Thoracic aorta (tissue), 2 donors: ENCODE measurements at regions not wholly inside any gene's neighbourhood (a gene's known extent, or its start where the extent isn't known, plus 50 kb on each side); places are given as distances from the start of the nearest gene placed in this dataset.
"Not testable (repeated sequence)": the region's sequence is repeated elsewhere in the genome, so short reads cannot be mapped to it uniquely, and the experiment has no call there.

Source experiments
- ATAC-seq: fragments of 150-250 bp; one replicate; pipeline ENCODE4 v1.8.0; 2017; ENCODE audit warnings: low read depth; ENCODE audit not compliant: insufficient number of reproducible peaks, low FRiP score
- DNase-seq: peaks from one replicate; pipeline ENCODE4 v3.0.0-alpha.2; 2020; ENCODE audit warnings: low spot score
- H3K27ac ChIP-seq, 2 donors: fragments of 200-600 bp; sonication (generic); 1 replicate in 1 of 2; 2 replicates in 1 of 2; pipeline ENCODE4 v1.5.1; 2016; ENCODE audit warnings: mild to moderate bottlenecking in 2 of 2, moderate library complexity in 2 of 2
- H3K27me3 ChIP-seq: fragments of 200-600 bp; sonication (generic); replicated peaks from 2 replicates; pipeline ENCODE4 v1.6.0; 2016; ENCODE audit warnings: mild to moderate bottlenecking; ENCODE audit not compliant: insufficient read depth
- H3K36me3 ChIP-seq: fragments of 200-600 bp; sonication (generic); one replicate; pipeline ENCODE4 v1.5.1; 2016
- H3K4me1 ChIP-seq, 2 donors: fragments of 200-600 bp; sonication (generic); 1 replicate in 1 of 2; 2 replicates in 1 of 2; pipeline versions ENCODE4 v1.5.1 to v1.6.0; 2016; ENCODE audit warnings: low read depth in 2 of 2, mild to moderate bottlenecking in 1 of 2; ENCODE audit not compliant: control insufficient read depth in 1 of 2
- H3K4me3 ChIP-seq: fragments of 200-600 bp; sonication (generic); 2 replicates; pipeline ENCODE4 v1.5.1; 2016; ENCODE audit warnings: mild to moderate bottlenecking
- H3K9me3 ChIP-seq: fragments of 200-600 bp; sonication (generic); 2 replicates; pipeline ENCODE4 v1.5.1; 2016
- TF ChIP-seq, protein P1 (sequence below): fragments of 200-600 bp; sonication (generic); IDR thresholded peaks from one replicate; pipeline ENCODE4 v1.5.1; 2019; ENCODE audit warnings: antibody characterized with exemption

DNA sequence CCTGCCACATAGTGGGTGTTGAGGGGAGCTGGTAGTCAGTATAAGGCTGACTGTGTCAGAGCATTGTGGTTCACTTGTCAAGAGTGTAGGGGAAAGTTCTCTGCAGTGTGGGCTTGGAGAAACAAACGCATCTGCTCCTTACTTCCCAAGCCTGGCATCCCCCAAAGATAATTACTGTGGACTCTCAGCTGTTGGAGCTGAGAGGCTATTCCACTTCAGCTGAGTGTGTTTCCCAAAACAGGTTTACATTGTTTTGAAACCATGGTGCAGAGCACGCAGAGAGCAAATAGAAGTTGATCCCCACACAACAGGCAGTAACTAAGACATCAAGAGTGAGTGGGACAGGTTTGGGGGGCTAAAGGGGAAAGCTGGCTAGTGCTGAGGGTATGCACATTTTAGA lies 181.0 kb upstream of the EOLA2 start:
- Histone ChIP-seq H3K9me3 (no peaks in the 10 kb centered on the region), H3K27me3 (no peaks in the 10 kb centered on the region), H3K4me1 (no peaks in the 10 kb centered on the region), H3K4me3 (no peak overlapping the region), H3K27ac (no peak overlapping the region), H3K36me3 (no peaks in the 10 kb centered on the region)
- TF ChIP-seq, protein P1, sequence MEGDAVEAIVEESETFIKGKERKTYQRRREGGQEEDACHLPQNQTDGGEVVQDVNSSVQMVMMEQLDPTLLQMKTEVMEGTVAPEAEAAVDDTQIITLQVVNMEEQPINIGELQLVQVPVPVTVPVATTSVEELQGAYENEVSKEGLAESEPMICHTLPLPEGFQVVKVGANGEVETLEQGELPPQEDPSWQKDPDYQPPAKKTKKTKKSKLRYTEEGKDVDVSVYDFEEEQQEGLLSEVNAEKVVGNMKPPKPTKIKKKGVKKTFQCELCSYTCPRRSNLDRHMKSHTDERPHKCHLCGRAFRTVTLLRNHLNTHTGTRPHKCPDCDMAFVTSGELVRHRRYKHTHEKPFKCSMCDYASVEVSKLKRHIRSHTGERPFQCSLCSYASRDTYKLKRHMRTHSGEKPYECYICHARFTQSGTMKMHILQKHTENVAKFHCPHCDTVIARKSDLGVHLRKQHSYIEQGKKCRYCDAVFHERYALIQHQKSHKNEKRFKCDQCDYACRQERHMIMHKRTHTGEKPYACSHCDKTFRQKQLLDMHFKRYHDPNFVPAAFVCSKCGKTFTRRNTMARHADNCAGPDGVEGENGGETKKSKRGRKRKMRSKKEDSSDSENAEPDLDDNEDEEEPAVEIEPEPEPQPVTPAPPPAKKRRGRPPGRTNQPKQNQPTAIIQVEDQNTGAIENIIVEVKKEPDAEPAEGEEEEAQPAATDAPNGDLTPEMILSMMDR, result no peak
- ATAC-seq, result no peak
- DNase-seq, result no peak

DNA sequence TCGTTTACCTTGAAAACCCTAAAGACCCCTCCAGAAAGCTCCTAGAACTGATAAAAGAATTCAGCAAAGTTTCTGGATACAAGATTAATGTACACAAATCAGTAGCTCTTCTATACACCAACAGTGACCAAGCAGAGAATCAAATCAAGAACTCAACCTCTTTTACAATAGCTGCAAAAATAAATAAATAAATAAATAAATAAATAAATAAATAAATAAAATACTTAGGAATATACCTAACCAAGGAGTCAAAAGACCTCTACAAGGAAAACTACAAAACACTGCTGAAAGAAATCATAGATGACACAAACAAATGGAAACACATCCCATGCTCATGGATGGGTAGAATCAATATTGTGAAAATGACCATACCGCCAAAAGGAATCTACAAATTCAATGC lies 186.8 kb upstream of the EOLA2 start:
- not testable (repeated sequence) for H3K36me3 ChIP-seq, H3K9me3 ChIP-seq, H3K4me1 ChIP-seq, H3K27ac ChIP-seq, H3K27me3 ChIP-seq, DNase-seq, H3K4me3 ChIP-seq, ATAC-seq

DNA sequence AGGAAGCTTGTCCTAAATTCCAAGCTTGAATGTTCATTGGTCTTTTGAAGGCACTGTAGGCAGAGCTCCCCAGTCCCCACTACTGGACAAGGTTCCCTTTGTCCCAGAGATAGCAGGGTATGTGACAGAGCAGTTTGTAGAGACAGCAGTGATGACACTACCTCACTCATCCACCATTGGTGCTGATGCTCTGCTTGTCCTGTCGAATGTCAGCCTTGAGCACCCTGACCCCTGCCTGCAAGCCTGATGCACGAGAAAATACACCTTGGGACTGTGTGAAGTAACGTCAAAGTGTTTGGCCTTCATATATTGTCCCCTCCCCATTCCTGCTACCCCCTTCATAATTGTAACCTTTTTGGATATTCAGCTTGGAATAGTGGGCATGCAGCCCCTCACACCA lies 188.9 kb upstream of the EOLA2 start:
- H3K9me3 ChIP-seq, result no peaks in the 10 kb centered on the region
- no peaks in the 10 kb centered on the region for H3K4me1 ChIP-seq
- H3K4me3 ChIP-seq, result no peak overlapping the region
- ATAC-seq, result no peak
- no peak for DNase-seq
- no peaks in the 10 kb centered on the region for H3K27me3 ChIP-seq
- no peaks in the 10 kb centered on the region for H3K36me3 ChIP-seq
- TF ChIP-seq, protein P1, result no peak
- H3K27ac ChIP-seq, result no peak overlapping the region

DNA sequence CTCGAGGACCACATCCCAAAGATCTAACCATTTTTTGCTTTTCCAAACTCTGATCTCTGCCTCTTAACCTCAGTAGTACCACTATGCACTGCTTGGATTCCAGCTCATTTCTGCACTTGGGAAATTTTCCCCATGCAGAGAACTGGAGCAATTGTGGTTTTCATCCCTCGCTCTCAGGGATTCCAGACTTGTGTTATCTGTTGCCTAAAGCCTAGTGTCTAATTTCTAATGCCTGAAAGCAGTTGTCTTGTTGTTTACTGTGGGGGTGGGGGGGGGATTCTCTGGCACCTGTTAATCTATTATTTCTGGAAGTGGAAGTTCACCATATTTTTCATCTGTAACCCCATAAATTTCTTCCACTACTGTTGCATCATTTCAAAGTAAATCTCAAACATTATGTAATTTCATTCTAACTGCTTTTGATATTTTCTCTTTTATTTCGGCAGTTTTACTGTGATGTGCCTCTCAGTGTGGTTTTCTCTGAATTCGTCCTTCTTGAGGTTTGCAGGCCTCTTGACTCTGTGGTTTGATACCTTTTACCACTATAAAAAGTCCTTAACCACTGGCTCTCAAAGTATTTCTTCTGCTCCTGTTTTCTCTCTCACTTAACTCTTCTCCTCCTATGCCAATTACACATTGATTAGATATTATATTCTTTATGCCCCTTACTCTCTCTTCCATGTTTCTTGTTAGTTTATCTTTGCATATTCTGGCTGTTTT lies 205.6 kb upstream of the EOLA2 start:
- Histone ChIP-seq H3K4me1 (peaks cover 0 to 6% of the 10 kb centered on the region in 2 donors), H3K27ac (no peak overlapping the region), H3K4me3 (no peak overlapping the region), H3K9me3 (no peaks in the 10 kb centered on the region), H3K36me3 (no peaks in the 10 kb centered on the region), H3K27me3 (no peaks in the 10 kb centered on the region)
- TF ChIP-seq, protein P1, result no peak
- no peak for ATAC-seq
- no peak for DNase-seq

DNA sequence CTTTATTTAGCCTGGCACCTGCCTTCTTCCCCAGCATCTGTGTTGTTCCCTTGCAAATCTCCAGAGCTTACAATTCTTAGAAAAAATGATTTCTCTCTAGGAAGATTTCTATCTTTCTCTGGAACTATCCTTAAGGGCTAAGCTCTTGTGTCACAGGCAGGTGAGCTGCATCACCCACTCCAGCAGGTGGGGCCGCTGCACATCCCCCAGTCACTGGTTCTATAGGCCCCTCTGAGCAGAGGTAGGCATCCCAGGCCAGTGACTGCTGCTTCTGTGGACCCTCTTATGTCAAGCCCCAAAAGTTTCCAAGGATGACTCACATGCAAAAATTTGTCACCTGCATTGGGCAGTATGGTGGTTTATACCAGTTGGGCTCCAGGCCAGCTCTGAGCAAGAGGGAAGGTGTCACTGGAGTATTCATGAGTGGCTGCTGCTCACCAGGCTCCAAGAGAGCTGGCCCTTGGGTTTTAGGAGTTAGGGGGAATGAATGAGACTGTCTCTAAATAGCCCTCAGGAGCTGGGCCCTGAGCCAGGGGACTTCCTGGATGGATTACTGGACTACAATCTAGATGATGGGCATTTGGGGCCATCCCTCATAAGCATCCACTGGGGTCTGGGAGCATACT lies 208.1 kb upstream of the EOLA2 start:
- Histone ChIP-seq H3K4me1 (peaks cover 0 to 28% of the 10 kb centered on the region in 2 donors), H3K27me3 (no peaks in the 10 kb centered on the region), H3K4me3 (no peak overlapping the region), H3K9me3 (no peaks in the 10 kb centered on the region), H3K36me3 (no peaks in the 10 kb centered on the region), H3K27ac (no peak overlapping the region)
- TF ChIP-seq, protein P1, result no peak
- DNase-seq, result no peak
- no peak for ATAC-seq
